ENCODE measurements at regions not wholly inside any gene's neighbourhood (a gene's known extent, or its start where the extent isn't known, plus 50 kb on each side); places are given as distances from the start of the nearest gene placed in this dataset.

GRCh38 chr22:47301820-47302475, 539.5 kb downstream of the TBC1D22A start:
- Histone ChIP-seq H3K9me3 (ENCODE audit: insufficient read depth, low read depth, low read length) (peaks cover 7% of the 10 kb centered on the region; the same call in 1 of the 2 replicates), H3K9me2 (replicated peaks; ENCODE audit: low read depth, low read length) (no peaks in the 10 kb centered on the region), H3K79me2 (ENCODE audit: insufficient read depth, low read length) (no peaks in the 10 kb centered on the region), H3K4me1 (ENCODE audit: insufficient read depth, low read length, poor library complexity, severe bottlenecking) (no peaks in the 10 kb centered on the region), H3F3A (ENCODE audit: low read depth) (no peaks in the 10 kb centered on the region), H2AFZ (ENCODE audit: low read length) (no peak overlapping the region), H3K4me2 (ENCODE audit: low read depth, low read length, poor library complexity, severe bottlenecking) (no peak overlapping the region), H3K36me3 (ENCODE audit: insufficient read depth, low read length) (no peaks in the 10 kb centered on the region), H4K20me1 (ENCODE audit: insufficient read depth, low read length, poor library complexity, severe bottlenecking) (no peaks in the 10 kb centered on the region), H3K27me3 (ENCODE audit: insufficient read depth, low read length, poor library complexity, severe bottlenecking) (no peaks in the 10 kb centered on the region), H3K9ac (ENCODE audit: low read depth, low read length, poor library complexity, severe bottlenecking) (no peak overlapping the region), H3K4me3 (ENCODE audit: low read length, poor library complexity, severe bottlenecking) (no peak overlapping the region)
- TF ChIP-seq CTCF (conservative IDR thresholded peaks at IDR 0.05; ENCODE audit: low read length), result no peak
- no peak for TF ChIP-seq EZH2phosphoT487 (IDR thresholded peaks at IDR 0.05; ENCODE audit: borderline replicate concordance)

DNA sequence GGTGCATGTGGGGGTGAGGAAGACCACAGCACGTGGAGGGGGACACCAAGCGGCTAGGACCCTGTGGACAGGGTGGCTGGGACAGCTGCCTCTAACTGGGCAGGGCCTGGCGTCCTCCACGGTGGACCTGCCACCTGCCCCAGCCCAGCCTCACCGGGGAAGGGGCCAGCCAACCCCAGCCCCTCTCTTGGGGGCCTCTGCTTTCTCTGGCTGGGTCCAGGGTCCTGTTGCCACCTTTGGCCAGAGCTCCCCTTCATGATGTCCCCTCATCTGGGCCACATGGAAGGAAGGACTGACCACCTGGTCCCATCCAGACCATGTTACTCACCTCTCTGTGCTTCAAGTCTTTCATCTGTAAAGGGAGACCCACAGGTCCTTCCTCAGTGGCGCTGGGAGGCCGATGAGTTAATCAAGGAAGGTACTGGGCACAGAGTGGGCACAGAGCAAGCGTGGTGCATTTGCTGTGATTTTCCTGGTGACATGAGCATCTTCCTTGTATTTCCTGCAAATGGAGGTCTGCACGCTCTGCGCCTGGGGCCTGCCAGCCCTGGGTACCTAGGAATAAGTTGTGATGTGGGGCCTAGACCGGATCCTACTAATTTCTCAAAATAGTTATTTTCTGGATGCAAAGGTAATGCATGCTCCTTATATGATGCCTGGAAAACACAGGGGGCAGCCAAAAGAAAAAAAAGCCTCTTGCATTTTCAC, 538.4 kb downstream of the TBC1D22A start:
- TF ChIP-seq CTCF (conservative IDR thresholded peaks at IDR 0.05; ENCODE audit: low read length) (no peak), EZH2phosphoT487 (IDR thresholded peaks at IDR 0.05; ENCODE audit: borderline replicate concordance) (no peak)
- no peaks in the 10 kb centered on the region for H3K36me3 ChIP-seq (ENCODE audit: insufficient read depth, low read length)
- no peaks in the 10 kb centered on the region for H4K20me1 ChIP-seq (ENCODE audit: insufficient read depth, low read length, poor library complexity, severe bottlenecking)
- H3K4me2 ChIP-seq (ENCODE audit: low read depth, low read length, poor library complexity, severe bottlenecking), result no peak overlapping the region
- peaks cover 9% of the 10 kb centered on the region; the same call in 1 of the 2 replicates for H3K9me3 ChIP-seq (ENCODE audit: insufficient read depth, low read depth, low read length)
- no peak overlapping the region for H2AFZ ChIP-seq (ENCODE audit: low read length)
- no peaks in the 10 kb centered on the region for H3K4me1 ChIP-seq (ENCODE audit: insufficient read depth, low read length, poor library complexity, severe bottlenecking)
- no peak overlapping the region for H3K4me3 ChIP-seq (ENCODE audit: low read length, poor library complexity, severe bottlenecking)
- H3K9ac ChIP-seq (ENCODE audit: low read depth, low read length, poor library complexity, severe bottlenecking), result no peak overlapping the region
- no peaks in the 10 kb centered on the region for H3K27me3 ChIP-seq (ENCODE audit: insufficient read depth, low read length, poor library complexity, severe bottlenecking)
- no peaks in the 10 kb centered on the region for H3F3A ChIP-seq (ENCODE audit: low read depth)
- no peaks in the 10 kb centered on the region for H3K79me2 ChIP-seq (ENCODE audit: insufficient read depth, low read length)
- no peaks in the 10 kb centered on the region for H3K9me2 ChIP-seq (replicated peaks; ENCODE audit: low read depth, low read length)

- H3K36me3 ChIP-seq (ENCODE audit: insufficient read depth, low read length), result no peaks in the 10 kb centered on the region
- H3K27me3 ChIP-seq (ENCODE audit: insufficient read depth, low read length, poor library complexity, severe bottlenecking), result no peaks in the 10 kb centered on the region
- H3K9me3 ChIP-seq (ENCODE audit: insufficient read depth, low read depth, low read length), result peaks cover 11% of the 10 kb centered on the region; the same call in 1 of the 2 replicates
- H3F3A ChIP-seq (ENCODE audit: low read depth), result no peaks in the 10 kb centered on the region
- no peak for TF ChIP-seq CTCF (conservative IDR thresholded peaks at IDR 0.05; ENCODE audit: low read length)
- TF ChIP-seq EZH2phosphoT487 (IDR thresholded peaks at IDR 0.05; ENCODE audit: borderline replicate concordance), result no peak
- no peaks in the 10 kb centered on the region for H3K9me2 ChIP-seq (replicated peaks; ENCODE audit: low read depth, low read length)
- no peak overlapping the region for H3K9ac ChIP-seq (ENCODE audit: low read depth, low read length, poor library complexity, severe bottlenecking)
- no peaks in the 10 kb centered on the region for H3K79me2 ChIP-seq (ENCODE audit: insufficient read depth, low read length)
- no peaks in the 10 kb centered on the region for H3K4me1 ChIP-seq (ENCODE audit: insufficient read depth, low read length, poor library complexity, severe bottlenecking)
- H4K20me1 ChIP-seq (ENCODE audit: insufficient read depth, low read length, poor library complexity, severe bottlenecking), result no peaks in the 10 kb centered on the region
- H3K4me3 ChIP-seq (ENCODE audit: low read length, poor library complexity, severe bottlenecking), result no peak overlapping the region
- no peak overlapping the region for H3K4me2 ChIP-seq (ENCODE audit: low read depth, low read length, poor library complexity, severe bottlenecking)
- H2AFZ ChIP-seq (ENCODE audit: low read length), result no peak overlapping the region
These were observed 537.6 kb downstream of the TBC1D22A start for GRCh38 chr22:47299863-47300697.
